ENCODE measurements at regions not wholly inside any gene's neighbourhood (a gene's known extent, or its start where the extent isn't known, plus 50 kb on each side); places are given as distances from the start of the nearest gene placed in this dataset.

GRCh38 chr5:17944046-17944445, 309.8 kb downstream of the TAF11L14 start:
- TF ChIP-seq CTCF (IDR thresholded peaks at IDR 0.05) (no peak), POLR2A (IDR thresholded peaks at IDR 0.05) (no peak)
